C4-2B (cell line): ENCODE measurements at regions not wholly inside any gene's neighbourhood (a gene's known extent, or its start where the extent isn't known, plus 50 kb on each side); places are given as distances from the start of the nearest gene placed in this dataset.

Experiments
- ZFX ChIP-seq: fragments of 450-650 bp; IDR thresholded peaks from 2 replicates; pipeline ENCODE4 v1.6.1; 2017
- TF ChIP-seq, protein P1 (sequence below): fragments of 450-650 bp; conservative IDR thresholded peaks from 2 replicates; pipeline ENCODE4 v1.5.1; 2017; ENCODE audit warnings: mild to moderate bottlenecking

DNA sequence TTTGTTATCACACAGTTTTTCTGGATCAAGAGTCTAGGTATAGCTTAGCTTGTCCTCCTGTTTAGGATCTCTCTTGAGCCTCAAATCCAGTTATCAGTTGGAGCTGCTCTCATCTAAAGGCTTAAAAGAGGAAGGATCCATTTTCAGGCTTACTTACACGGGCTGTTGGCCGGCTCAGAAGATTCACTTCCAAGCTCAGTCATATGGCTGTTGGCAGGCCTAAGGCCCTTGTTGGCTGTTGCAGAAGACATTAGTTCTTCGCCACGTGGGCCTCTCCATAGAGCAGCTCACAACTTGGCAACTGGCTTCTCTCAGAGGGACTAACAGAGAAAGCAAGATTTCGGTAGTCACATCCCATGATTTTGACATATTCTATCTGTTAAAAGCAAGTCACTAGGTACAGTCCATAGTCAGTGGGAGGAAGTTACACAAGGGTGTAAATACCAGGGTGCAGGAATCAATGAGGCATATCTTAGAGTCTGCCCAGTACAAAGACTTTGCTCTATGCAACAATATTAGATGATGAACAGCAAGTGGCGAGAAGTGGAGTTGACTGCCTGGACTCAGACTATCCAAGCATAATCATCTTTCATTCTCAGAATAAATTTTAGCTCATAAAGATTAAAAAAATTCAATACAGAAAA is 280.1 kb upstream of the MBL2 start:
- TF ChIP-seq, protein P1, sequence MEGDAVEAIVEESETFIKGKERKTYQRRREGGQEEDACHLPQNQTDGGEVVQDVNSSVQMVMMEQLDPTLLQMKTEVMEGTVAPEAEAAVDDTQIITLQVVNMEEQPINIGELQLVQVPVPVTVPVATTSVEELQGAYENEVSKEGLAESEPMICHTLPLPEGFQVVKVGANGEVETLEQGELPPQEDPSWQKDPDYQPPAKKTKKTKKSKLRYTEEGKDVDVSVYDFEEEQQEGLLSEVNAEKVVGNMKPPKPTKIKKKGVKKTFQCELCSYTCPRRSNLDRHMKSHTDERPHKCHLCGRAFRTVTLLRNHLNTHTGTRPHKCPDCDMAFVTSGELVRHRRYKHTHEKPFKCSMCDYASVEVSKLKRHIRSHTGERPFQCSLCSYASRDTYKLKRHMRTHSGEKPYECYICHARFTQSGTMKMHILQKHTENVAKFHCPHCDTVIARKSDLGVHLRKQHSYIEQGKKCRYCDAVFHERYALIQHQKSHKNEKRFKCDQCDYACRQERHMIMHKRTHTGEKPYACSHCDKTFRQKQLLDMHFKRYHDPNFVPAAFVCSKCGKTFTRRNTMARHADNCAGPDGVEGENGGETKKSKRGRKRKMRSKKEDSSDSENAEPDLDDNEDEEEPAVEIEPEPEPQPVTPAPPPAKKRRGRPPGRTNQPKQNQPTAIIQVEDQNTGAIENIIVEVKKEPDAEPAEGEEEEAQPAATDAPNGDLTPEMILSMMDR = no peak
- TF ChIP-seq ZFX = no peak
